T1000 (cell line): ENCODE measurements at regions not wholly inside any gene's neighbourhood (a gene's known extent, or its start where the extent isn't known, plus 50 kb on each side); places are given as distances from the start of the nearest gene placed in this dataset.
"Not testable (repeated sequence)": the region's sequence is repeated elsewhere in the genome, so short reads cannot be mapped to it uniquely, and the experiment has no call there.

Source experiments
- DNase-seq: peaks from one replicate; lab custom pipeline; 2025; ENCODE audit warnings: mixed read lengths; lab: John Stamatoyannopoulos, UW

DNA sequence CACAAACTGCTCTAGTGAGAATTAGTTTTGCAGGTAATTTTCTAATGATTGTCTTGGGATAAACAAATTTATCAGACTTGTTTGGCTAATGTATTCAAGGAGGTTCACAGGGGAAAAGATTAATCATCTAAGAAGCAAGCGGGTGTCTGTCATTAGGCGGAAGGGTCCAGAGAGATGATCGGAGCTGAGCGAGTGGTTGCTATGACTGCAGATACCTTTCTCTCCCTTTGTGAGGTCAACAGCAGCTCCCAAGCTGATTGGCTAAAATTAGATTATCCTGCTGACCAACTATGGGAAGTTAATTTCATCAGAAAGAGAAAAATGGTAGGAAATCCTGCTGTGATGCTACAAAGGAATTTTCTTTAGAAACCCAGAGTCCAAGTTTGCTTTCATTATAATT is 276.0 kb downstream of the SOX2 start:
- DNase-seq, result no peak

DNA sequence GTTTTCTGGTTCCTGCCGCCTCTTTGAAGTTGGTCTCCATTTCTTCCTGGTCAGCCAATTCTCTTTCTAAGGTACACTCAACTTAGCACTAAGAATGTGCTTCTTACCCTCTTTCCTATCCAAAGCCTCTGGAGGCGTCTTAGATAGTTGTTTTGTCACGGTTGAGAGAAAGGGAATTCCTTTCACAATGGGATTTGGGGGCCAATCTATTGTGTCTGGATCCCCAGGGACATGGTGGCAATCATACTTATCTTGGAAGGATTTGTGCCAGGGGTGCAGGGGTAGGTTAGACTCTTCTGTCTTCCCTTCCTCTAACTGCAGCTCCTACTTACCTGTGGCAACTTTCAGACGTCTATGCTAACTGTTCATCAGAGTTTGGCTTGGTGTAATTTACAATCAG is 287.1 kb downstream of the SOX2 start:
- no peak for DNase-seq

DNA sequence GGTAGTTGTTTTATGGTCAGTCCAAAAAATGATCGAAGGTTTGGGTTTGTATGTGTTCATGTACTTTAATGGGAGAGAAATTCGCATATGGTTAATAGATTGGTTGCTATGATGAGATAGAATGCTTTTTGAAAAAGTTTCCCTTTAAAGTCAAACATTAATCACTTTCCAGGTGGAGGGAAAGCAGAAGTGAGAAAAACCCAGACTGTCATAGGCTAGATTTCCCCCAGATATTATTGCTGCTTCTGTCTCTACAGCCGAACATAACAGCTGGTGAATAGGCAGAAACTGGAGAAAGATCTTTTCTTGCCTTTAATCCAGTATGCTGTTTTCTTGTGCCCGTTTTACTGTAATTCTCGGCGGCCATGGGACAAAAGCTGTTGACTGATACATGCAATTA is 287.6 kb downstream of the SOX2 start:
- no peak for DNase-seq

DNA sequence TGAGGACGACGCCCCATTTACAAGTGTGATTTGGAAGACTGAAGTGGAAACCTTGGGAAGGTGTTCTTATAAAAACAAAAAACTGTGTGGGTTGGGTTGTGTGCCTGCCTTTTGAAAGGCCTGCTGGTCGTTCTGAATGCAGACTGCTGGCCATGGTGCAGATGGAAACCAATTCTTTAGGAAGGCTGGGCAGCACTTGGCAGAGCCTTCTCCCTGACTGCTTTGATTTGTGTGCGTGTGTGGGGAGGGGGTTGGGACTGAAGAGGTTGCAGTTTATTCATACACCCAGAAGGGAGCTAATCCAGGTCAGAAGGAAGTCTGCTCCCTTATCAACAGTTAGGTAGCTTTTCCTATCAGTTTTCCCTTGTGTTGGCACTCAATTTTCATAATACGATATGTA is 288.7 kb downstream of the SOX2 start:
- no peak for DNase-seq

DNA sequence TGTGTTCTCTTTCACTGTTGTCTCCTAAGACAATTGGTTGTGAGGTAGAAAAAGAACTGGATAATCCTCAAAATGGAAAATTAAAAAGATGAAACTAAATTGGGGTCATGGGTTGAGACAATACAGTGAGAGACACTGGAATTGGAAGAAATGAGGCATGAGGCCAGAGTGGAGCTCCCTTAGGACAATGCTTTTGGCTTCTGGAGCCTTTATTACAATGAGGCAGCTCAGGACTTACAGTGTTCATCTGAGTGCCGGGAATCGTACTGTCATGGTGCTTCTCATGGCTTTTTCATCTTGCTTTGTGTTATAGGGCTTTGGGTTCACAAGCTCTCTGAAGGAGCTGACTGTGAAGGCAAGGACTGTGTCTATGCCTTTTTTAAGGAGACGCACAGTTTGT is 293.5 kb downstream of the SOX2 start:
- DNase-seq, result no peak

DNA sequence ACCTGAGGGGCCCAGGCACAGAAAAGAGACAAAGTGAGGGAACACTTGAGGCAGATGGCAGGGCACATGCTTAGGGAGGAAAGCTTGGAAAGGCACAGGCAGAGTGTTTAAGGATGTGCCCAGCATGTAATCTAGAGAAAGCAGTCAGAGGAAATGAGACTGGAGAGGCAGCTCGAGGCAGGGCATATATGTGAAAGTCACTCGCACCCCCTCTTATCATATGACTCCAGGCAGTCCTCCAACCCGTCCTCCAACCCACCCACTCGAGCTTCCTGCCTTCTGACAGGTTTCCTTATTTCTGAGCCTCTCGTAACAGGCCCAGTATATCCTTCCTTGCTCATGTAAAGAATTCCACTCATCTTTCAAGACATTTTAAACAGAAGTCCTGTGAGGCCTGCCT is 294.0 kb downstream of the SOX2 start:
- no peak for DNase-seq

DNA sequence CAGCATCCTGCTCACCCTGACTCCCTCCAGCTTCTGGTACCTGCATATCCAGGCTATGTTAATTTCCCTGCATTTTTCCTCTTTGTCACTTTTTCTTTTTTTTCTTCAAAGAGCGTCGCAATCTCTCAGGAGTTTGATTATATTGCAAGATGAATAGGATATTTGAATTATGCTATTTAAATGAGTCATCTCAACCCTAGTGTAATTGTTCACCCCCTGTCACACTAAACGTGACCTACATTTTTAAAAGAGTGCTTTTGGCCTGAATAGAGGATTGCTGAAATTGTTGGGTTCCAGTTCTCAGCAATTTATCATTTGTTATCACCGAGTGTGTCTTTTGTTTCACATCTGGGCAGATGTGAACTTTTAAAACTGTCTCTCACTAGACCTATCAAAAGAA is 294.7 kb downstream of the SOX2 start:
- DNase-seq, result no peak

DNA sequence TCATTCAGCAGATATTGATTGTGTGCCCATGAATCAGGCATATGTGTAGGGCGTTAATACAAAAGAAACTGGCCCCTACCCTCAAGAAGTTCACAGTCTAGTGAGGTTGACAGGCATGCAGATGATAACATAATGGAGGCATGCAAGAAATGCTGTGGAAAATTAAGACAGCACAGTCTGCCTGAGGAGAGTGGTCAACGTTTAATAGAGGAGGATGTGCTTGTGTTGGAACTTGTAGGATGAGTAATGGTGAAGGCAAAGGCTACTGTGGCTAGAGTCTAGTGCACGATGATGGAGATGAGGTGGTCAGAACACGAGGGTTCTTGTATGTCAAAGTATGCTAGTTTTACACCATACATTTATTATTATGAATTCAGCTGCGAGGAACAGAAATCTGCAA is 295.7 kb downstream of the SOX2 start:
- DNase-seq, result no peak

DNA sequence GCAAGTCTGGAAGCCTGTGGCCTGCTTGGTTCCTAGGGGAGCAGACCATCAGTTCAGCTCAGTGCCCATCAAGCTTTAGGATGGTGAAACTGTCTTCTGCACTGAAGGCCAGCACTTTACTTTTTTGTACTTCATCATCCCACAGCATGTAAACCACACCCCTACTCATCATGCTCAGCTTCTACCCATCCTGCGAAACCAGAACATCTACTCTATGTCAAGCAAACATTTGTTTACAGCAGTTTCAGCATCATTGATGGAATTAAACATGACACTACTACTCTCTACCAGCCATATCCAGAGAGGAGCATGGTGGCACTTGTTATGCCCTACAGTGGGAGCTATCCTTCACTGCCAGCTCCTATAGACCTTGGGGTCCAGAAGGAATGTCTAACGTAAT is 306.6 kb downstream of the SOX2 start:
- no peak for DNase-seq

DNA sequence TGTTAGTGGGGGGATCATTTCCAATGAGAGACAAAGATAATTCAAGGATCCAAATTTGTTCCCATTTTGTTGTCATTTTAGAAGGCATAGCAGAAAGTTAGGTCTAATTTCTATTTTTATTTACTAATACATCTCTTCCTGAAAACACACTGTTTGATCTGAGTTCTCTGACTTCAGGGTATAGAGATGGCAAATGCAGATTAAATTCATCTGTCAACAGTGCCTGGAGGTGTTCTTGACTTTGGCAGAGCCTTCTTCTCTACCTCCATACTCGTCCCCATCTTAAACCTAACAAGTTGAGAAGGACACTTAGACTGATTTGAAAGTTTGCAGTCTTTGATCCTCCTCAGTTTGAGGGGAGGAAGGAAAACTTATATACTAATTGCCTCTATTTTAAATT is 308.2 kb downstream of the SOX2 start:
- no peak for DNase-seq

DNA sequence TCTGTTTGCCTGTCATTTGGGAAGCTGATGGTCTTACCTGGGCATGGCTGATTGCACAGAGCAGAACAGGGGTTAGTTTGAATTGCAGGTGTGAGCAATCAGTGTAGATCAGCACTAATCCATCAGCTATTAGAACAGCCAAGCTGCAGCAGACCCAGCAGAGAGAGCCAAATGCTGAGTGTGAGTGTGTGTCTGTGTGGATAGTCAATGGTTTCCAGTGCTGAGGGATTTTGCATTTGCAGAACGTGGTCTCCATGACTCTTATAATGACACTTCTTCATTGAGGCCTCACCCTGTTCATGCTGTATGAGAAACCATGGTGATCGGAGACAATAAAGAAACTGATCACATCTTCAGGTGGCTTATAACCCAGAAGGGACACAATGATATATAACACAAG is 312.1 kb downstream of the SOX2 start:
- no peak for DNase-seq

DNA sequence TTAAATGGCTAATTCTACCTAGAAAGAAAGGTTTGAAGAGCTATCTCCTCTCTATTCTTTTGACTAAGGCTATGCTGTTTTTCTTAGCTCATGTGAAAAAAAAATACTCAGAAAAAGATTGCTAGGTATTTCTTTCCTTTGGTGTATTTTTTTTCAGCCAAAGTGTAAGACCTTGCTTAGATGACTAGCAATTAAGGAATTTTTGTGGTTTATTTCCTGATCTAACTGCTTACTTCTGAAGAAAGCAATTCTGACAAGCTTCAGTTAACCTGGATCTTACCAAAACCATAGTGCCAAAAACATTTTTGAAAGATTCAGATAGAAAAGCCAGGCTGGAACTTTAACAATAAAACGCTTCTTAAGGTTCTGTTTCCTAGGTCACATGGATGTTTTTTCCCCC is 315.6 kb downstream of the SOX2 start:
- DNase-seq, result no peak

DNA sequence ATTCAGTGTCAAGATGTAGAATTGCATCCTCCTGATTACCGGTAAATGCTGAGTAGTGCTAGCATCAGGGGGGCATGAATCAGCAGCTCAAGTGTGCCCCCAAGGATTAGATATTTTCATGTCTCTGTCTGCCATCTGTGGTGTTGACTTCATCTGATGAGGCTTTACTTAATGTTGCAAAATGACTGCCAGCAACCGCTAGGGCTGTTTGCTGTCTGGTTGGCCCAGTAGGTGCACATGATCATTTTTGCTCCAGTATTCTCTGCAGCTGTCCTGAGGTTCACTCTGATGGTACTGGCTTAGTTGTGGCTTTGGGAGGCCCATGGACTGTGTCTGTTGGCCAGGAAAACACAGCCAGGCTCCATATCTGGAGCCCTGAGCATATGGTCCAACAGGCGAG is 316.4 kb downstream of the SOX2 start:
- DNase-seq, result no peak

DNA sequence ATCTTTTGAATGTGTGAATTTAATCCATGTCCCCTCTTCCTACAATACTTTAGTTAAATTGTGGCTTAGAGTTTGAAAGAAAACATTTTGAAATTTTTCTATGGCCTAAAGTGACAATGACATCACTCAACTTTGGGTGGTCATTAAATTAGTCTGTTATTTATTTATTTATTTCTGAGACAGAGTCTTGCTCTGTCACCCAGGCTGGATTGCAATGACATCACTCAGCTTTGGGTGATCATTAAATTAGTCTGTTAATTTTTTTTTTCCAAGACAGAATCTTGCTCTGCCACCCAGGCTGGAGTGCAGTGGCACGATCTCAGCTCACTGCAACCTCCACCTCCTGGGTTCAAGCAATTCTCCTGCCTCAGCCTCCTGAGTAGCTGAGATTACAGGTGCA is 322.5 kb downstream of the SOX2 start:
- DNase-seq, result not testable (repeated sequence)

DNA sequence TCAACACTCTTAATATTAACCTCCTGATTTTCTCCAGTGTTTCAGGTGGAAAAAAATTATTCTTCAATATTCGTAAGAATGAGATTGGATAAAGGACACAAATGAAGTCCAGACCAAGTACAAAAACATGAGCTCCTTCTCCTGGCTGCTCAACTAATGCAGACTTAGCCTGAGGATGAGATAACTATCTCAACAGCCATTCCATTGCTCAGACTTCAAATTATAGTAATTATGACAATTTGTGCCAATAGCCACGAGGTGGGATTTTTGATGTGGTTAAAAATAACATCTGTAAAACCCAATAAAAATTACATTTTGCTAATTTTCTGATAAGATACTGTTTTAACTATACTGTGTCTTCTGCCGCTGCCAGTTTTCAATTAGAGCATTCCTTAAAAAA is 323.6 kb downstream of the SOX2 start:
- no peak for DNase-seq

DNA sequence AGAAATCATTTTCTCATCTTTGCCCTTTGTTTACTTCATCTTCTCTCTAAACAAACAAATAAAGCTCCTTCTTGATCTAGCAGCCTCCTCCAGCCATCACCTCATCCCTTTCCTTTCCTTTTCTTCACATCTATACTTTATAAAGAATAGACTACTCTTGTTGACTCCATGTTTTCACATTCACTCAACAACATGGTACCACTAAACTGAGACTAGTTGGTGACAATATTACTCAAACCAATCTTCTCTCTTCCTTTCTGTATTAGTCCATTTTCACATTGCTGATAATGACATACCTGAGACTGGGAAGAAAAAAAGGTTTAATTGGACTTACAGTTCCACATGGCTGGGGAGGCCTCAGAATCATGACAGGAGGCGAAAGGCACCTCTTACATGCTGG is 324.7 kb downstream of the SOX2 start:
- DNase-seq, result no peak

DNA sequence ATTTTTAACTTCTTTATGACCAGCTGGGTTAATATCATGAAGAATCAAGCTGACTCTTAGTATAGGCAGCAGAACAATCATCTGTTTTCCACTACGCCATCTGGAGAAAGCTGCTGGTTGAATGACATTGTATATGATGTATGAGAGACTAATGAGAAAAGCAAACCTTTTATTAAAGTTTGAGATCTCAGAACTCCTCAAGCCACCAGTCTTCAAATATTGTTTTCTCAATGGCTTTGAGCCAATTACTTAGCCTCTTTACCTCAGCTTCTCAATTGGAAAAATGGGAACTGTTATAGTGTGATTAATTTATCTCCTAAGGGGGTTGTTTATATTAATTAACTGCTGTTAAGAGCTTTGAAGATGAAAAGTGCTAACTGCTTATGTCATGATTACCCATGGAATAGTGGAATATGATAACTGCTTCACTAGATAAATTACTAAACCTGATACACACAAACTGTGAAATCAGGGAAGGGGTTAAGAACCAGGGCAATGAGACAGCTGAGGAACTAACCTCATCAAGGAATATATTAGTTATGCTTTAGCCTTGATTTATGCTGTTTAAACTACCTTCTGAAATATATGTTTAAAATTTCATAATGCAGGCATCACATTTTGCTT is 330.1 kb downstream of the SOX2 start:
- DNase-seq, result no peak

DNA sequence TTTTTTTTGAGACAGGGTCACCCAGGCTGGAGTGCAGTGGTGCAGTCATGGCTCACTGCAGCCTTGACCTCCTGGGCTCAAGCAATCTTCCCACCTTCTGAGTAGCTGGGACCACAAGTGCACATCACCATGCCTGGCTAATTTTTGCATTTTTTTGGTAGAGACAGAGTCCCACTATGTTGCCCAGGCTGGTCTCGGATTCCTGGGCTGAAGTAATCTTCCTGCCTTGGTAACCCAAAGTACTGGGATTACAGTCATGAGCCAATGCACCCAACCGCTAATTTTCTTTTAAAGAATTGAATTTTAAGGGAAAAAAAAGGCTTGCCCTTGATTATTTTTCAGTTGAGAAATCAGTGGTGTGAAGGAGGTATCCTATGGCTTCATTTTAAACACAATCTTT is 334.0 kb downstream of the SOX2 start:
- DNase-seq, result no peak

DNA sequence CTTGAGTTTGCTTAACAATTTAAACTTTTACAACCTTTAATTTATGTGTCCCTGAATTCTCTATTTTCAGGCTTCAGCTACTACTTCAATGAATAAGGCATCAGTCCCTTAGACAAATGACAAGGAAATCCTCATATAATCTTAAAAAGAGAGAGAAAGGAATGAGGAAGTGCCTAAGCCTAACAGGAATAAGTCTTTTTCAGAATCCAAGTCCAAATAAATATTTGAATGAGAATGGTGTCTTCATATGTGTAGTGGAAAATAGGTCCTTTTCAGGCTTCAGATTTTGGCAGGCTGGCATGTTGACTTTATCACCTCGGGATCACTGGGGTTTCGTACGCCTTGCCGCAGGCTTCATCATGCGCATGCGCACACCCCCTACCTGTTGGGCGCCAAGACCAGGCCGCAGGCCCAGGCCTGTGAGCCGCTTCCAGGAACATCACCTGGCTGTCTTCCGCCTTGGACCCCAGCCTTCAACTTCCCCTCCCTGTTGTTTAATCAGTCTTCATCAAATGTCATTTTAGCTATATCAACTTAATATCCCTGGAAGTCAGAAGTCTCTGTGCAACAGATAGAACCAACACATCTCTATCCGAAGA is 334.5 kb downstream of the SOX2 start:
- no peak for DNase-seq

DNA sequence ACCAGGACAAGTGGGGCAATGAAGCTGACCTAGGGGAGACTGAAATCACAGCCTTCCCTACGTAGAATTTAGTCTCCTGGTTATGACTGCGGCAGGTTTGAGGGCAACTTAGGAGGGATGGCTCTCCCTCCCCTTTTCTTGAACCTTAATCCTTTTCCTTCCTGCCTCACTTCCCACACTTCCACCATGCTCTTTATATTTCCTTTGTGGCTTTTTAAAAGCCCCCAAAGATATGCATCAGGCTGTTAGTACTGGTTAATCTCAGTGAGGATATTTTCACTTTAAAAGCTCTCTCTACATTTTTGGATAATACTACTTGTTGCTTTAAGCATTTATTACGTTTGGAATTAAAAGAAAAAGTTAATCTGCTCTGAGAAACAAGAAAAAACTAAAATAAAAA is 339.2 kb downstream of the SOX2 start:
- no peak for DNase-seq

DNA sequence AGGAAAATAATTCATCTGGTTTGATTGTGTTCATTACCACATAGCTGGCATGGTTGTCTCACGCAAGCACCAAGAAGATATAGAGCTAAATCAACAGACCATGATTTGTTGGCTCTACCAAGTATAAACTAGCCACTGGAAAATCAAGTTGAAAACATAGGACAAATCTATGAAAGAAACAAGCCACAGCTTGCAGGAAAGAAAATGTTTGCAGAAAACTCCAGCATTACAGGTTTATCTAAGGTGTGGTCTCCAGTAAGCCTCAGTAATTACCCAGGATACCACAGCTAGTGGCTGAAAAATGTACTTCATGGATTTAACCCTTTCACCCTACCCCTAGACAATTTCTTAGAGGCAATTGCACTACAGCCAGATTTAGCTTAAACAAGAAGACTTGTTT is 340.6 kb downstream of the SOX2 start:
- no peak for DNase-seq

DNA sequence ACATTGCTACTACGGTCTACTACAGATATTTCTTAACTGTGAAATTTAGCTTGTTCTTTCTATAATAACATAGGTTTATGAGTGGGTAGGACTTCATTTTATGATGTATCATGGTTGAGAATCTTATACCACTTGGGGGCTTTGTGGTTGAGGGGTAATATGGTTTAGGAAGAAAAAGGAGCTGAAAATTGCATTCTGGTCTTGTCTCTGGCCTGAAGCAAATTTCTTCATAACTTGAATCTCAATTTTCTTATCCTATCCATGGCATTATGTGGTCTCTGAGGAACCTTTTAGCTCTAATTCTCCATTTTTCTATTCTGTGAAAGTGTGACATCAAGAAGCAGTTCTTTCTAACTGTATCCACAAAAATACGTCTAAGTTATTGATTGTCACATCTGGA is 341.0 kb downstream of the SOX2 start:
- no peak for DNase-seq

DNA sequence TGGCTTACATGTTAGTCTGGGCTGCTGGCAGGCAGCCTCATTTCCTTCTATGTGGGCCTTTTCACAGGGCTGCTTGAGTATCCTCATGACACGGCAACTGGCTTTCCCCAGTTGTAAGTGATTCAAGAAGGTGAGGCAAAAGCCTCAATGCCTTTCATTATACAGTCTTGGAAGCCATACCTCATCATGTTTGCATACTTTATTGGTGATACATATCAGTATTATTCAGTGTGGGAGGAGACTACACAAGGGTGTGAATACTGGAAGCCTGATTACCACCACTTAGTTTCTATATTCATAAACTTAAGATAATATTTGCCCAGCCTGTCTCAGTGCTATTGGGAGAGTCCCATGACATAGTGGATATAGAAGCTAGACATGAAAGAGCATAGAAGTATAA is 346.8 kb downstream of the SOX2 start:
- no peak for DNase-seq

DNA sequence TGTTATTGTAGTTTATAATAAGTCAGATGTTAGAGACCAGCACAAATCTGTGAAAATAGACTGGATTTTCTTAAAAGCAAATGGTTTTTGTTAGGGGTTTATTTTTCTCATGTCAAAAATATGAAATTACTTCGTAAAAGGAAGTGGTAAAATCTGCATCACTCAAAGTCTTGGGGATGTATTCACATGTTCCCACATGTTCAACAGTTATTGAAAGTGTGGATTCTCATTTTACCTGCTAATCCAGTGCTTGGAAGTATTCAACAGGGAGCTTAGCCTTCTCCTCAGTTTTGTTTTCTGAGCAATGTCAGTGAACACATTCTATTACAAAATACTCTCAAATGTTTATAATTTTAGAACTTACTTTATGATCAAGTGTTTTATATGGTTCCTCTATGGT is 352.0 kb downstream of the SOX2 start:
- DNase-seq, result no peak

DNA sequence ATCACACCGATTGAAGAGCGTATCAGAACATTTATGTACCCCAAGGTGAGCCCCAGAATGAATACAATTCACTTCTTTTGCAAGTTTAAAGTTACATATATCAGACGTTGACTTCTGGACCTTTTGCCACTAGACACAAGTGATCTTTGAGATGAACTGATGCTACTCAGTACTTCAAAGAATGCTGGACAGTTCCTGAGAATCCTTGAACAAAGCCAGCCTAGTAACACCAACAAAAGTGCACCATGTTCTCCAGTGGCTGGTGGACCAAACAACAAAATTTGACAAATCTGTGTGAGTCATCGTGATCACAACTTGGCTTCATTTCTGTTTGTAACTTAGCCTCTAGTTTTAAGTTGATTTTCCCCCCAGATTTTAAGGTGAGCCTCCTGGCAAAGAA is 355.7 kb downstream of the SOX2 start:
- DNase-seq, result no peak
